HG03469 (cell line): ENCODE measurements at regions not wholly inside any gene's neighbourhood (a gene's known extent, or its start where the extent isn't known, plus 50 kb on each side); places are given as distances from the start of the nearest gene placed in this dataset.
"Not testable (repeated sequence)": the region's sequence is repeated elsewhere in the genome, so short reads cannot be mapped to it uniquely, and the experiment has no call there.

ENCODE experiments used
- ATAC-seq: cut with Tn5 transposase; IDR thresholded peaks from one replicate; pipeline ENCODE4 v1.9.1; 2021; ENCODE audit warnings: mild to moderate bottlenecking, moderate library complexity, moderate number of reproducible peaks; ENCODE audit not compliant: unreplicated experiment

GRCh38 chr2:242041816-242042215 lies 172.3 kb downstream of the RTP5 start:
- no peak for ATAC-seq

- ATAC-seq: no peak
Measured at GRCh38 chr2:242043538-242044312, 174.2 kb downstream of the RTP5 start.

- ATAC-seq: no peak
Measured at GRCh38 chr2:242044313-242044590, 174.7 kb downstream of the RTP5 start.

DNA sequence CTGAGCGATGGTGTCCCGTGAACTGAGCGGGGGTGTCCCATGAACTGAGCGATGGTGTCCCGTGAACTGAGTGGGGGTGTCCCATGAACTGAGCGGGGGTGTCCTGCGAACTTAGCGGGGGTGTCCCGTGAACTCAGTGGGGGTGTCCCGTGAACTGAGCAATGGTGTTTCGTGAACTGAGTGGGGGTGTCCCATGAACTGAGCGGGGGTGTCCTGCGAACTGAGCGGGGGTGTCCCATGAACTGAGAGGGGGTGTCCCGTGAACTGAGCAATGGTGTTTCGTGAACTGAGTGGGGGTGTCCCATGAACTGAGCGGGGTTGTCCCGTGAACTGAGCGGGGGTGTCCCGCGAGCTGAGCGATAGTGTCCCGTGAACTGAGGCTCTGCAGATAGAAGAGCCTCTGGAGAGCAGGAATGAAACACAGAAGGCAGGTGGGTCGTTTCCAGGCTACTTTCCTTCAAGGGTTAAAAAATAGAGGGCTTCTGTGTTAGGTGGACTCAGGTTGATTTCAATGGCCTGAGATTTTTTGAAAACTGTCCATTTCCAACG lies 176.1 kb downstream of the RTP5 start:
- not testable (repeated sequence) for ATAC-seq

- no peak for ATAC-seq
Measured at GRCh38 chr2:242046206-242046826, 176.8 kb downstream of the RTP5 start.

GRCh38 chr2:242047963-242048362 lies 178.4 kb downstream of the RTP5 start:
- no peak for ATAC-seq

- no peak for ATAC-seq
Measured at GRCh38 chr2:242048479-242048878, 178.9 kb downstream of the RTP5 start.

DNA sequence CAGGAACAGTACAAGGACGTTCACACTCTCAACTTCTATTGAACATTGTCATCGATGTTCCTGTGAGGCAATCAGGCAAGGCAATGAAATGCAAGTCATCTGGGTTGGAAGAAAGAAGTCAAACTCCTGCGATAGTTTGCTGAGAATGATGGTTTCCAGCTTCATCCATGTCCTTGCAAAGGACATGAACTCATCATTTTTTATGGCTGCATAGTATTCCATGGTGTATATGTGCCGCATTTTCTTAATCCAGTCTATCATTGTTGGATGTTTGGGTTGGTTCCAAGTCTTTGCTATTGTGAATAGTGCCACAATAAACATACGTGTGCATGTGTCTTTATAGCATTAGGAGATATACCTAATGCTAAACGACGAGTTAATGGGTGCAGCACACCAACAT lies 180.0 kb downstream of the RTP5 start:
- not testable (repeated sequence) for ATAC-seq

GRCh38 chr2:242051463-242051862 lies 181.9 kb downstream of the RTP5 start:
- ATAC-seq: no peak

GRCh38 chr2:242052421-242052820 lies 182.9 kb downstream of the RTP5 start:
- ATAC-seq: no peak

GRCh38 chr2:242053921-242054320 lies 184.4 kb downstream of the RTP5 start:
- no peak for ATAC-seq

DNA sequence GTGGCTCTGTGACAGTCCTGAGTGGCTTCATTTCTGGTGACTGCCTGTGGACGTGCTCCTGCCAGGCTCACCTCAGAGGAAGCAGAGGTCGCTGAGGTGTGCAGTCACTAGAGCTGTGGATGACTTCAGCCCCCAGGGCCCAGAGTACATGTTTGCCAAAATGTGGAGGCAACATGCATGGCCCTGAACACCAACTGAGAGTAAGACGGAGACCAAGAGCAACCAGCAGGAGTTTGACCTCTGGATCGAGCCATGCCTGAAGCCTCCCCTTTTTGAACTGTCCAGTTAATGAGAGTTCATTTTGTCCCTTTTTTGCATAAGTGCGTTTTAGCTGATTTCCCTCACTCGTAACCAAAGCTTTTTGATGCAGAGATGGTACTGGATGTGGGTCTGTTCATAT lies 184.9 kb downstream of the RTP5 start:
- no peak for ATAC-seq

GRCh38 chr2:242054881-242055801 lies 185.6 kb downstream of the RTP5 start:
- ATAC-seq: no peak

- no peak for ATAC-seq
Measured at GRCh38 chr2:242056026-242056425, 186.5 kb downstream of the RTP5 start.

GRCh38 chr2:242056785-242057184 lies 187.3 kb downstream of the RTP5 start:
- ATAC-seq: no peak

- ATAC-seq: no peak
Measured at GRCh38 chr2:242057379-242058040, 188.0 kb downstream of the RTP5 start.

- ATAC-seq: no peak
Measured at GRCh38 chr2:242058116-242058680, 188.7 kb downstream of the RTP5 start.

GRCh38 chr2:242059566-242059965 lies 190.0 kb downstream of the RTP5 start:
- ATAC-seq: no peak

GRCh38 chr2:242060212-242060835 lies 190.8 kb downstream of the RTP5 start:
- ATAC-seq: no peak

DNA sequence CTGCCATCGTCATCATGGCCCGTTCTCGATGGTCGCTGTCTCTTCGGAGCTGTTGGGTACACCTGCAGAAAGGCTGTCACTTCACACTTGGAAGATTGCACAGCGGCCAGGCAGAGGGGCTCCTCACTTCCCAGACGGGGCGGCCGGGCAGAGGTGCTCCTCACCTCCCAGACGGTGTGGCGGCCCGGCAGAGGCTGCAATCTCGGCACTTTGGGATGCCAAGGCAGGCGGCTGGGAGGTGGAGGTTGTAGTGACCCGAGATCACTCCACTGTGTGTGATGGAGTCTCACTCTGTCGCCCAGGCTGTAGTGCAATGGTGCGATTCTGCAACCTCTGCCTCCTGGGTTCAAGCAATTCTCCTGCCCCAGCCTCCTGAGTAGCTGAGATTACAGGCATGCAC lies 192.4 kb downstream of the RTP5 start:
- ATAC-seq: not testable (repeated sequence)
